Mucosa of rectum (tissue), 2 donors: ENCODE measurements at regions not wholly inside any gene's neighbourhood (a gene's known extent, or its start where the extent isn't known, plus 50 kb on each side); places are given as distances from the start of the nearest gene placed in this dataset.
A peak's percentile ranks its signal among the peaks of the same experiment; 100 is the strongest.

ENCODE experiments used
- H3K27ac ChIP-seq, 2 donors: one replicate each; pipeline ENCODE4 v1.7.0; 2013; ENCODE audit warnings: inconsistent platforms in 2 of 2, low read depth in 2 of 2, low read length in 2 of 2
- H3K27me3 ChIP-seq, 2 donors: one replicate each; pipeline ENCODE4 v1.7.0; 2013; ENCODE audit warnings: low read length in 2 of 2; ENCODE audit not compliant: control insufficient read depth in 2 of 2, insufficient read depth in 2 of 2
- H3K36me3 ChIP-seq, 2 donors: one replicate each; pipeline ENCODE4 v1.7.0; 2013; ENCODE audit warnings: low read length in 2 of 2; ENCODE audit not compliant: control insufficient read depth in 2 of 2, insufficient read depth in 2 of 2
- H3K4me1 ChIP-seq, 2 donors: one replicate each; pipeline ENCODE4 v1.7.0; 2013; ENCODE audit warnings: low read length in 2 of 2, mild to moderate bottlenecking in 1 of 2; ENCODE audit not compliant: control insufficient read depth in 2 of 2, insufficient read depth in 2 of 2
- H3K4me3 ChIP-seq, 2 donors: one replicate each; pipeline ENCODE4 v1.7.0; 2013; ENCODE audit warnings: low read length in 2 of 2
- H3K9ac ChIP-seq, 2 donors: one replicate each; pipeline ENCODE4 v1.7.0; 2013; ENCODE audit warnings: low read length in 2 of 2, low read depth in 1 of 2, mild to moderate bottlenecking in 1 of 2
- H3K9me3 ChIP-seq, 2 donors: one replicate each; pipeline ENCODE4 v1.7.0; 2013; ENCODE audit warnings: low read length in 2 of 2; ENCODE audit not compliant: control insufficient read depth in 2 of 2
- donor health status: healthy.
- donor health status: Normal muscosa, but diverticular disease.

DNA sequence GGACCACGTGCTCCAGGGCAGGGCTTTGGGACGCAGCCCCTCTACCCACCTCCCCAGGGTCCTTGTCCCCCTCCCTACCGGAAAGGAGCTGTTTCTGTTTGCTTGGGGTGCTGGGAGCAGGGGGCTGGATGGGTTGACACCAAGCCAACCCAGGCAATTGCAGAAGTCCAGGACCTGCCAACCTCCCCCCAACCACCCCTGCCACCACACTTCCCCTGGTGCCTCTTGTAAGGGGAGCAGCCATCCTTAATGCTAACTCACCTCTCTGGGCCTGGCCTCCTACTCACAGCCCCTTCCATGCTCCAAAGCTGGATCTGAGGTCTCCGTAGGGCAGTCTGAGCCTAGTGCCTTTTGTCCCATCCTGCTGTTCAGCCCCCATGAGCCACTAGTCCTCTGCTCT lies 631.9 kb downstream of the BCOR start:
- Histone ChIP-seq H3K27me3 (peaks cover 3 to 4% of the 10 kb centered on the region in 2 donors), H3K9ac (no peak overlapping the region), H3K9me3 (no peaks in the 10 kb centered on the region), H3K4me3 (no peak overlapping the region), H3K36me3 (no peaks in the 10 kb centered on the region), H3K27ac (no peak overlapping the region), H3K4me1 (no peaks in the 10 kb centered on the region)

GRCh38 chrX:39469126-39469525 lies 628.6 kb downstream of the BCOR start:
- Histone ChIP-seq H3K27me3 (peaks cover 0 to 2% of the 10 kb centered on the region in 2 donors), H3K36me3 (no peaks in the 10 kb centered on the region), H3K9ac (no peak overlapping the region), H3K27ac (no peak overlapping the region), H3K9me3 (no peaks in the 10 kb centered on the region), H3K4me3 (no peak overlapping the region), H3K4me1 (no peaks in the 10 kb centered on the region)

- Histone ChIP-seq H3K9ac (no peak overlapping the region), H3K36me3 (no peaks in the 10 kb centered on the region), H3K4me1 (no peaks in the 10 kb centered on the region), H3K27me3 (peaks cover 0 to 2% of the 10 kb centered on the region in 2 donors), H3K9me3 (no peaks in the 10 kb centered on the region), H3K4me3 (no peak overlapping the region), H3K27ac (peak overlapping the region; percentile 26 to 35)
These were observed 627.0 kb downstream of the BCOR start for GRCh38 chrX:39470588-39471407.

DNA sequence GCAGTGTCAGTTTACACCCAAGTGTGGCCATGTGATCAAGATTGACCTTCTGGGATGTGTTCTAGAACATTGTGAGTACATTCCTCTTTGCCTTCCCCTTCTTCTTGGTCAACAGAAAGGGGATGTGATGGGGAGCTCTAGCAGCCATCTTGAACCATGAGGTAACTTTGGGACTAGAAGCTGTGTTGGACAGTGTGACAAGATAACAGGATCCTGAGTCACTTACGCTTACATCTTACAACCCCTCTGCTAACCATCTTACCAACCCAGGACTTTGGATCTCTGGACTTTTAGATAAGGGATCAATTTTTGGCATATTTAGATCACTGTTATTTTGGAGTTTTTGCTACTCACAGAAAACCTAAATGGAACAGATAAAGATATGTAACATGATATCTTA lies 625.6 kb downstream of the BCOR start:
- no peaks in the 10 kb centered on the region for H3K9me3 ChIP-seq
- H3K27me3 ChIP-seq: no peaks in the 10 kb centered on the region

DNA sequence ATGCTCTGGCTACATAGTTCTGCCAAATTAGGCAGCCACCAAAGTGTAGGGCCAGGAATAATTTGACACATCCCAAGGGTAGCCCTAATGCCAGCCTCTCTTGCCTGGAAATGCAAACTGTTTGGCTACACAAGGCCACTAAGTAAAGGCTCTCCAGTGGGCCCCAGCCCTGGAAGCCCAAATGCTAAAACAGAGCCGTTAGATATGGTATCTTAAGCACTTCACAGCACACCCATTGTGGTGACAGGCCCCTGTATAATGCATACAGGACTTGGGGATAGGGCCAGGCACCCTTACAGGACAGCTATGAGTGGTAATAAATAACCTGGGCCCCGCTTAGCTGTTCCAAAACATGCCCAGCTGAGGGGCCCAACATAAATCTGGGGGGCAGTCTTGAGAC lies 623.9 kb downstream of the BCOR start:
- Histone ChIP-seq H3K9me3 (no peaks in the 10 kb centered on the region), H3K27me3 (no peaks in the 10 kb centered on the region), H3K36me3 (no peaks in the 10 kb centered on the region), H3K27ac (no peak overlapping the region), H3K4me3 (no peak overlapping the region), H3K4me1 (no peaks in the 10 kb centered on the region), H3K9ac (no peak overlapping the region)

More for the DNA sequence above, 625.6 kb downstream of the BCOR start:
- Histone ChIP-seq H3K27ac (no peak overlapping the region), H3K36me3 (no peaks in the 10 kb centered on the region), H3K4me1 (no peaks in the 10 kb centered on the region), H3K4me3 (no peak overlapping the region), H3K9ac (no peak overlapping the region)

- no peak overlapping the region for H3K4me3 ChIP-seq
- no peak overlapping the region for H3K27ac ChIP-seq
- no peak overlapping the region for H3K9ac ChIP-seq
- H3K27me3 ChIP-seq: peaks cover 0 to 3% of the 10 kb centered on the region in 2 donors
- H3K36me3 ChIP-seq: no peaks in the 10 kb centered on the region
- no peaks in the 10 kb centered on the region for H3K9me3 ChIP-seq
- H3K4me1 ChIP-seq: no peaks in the 10 kb centered on the region
These were observed 622.4 kb downstream of the BCOR start for GRCh38 chrX:39475372-39475771.

- no peaks in the 10 kb centered on the region for H3K4me1 ChIP-seq
- H3K9ac ChIP-seq: no peak overlapping the region
- H3K27ac ChIP-seq: peak overlapping the region in 1 of 2 donors; percentile 52
- no peaks in the 10 kb centered on the region for H3K36me3 ChIP-seq
- no peaks in the 10 kb centered on the region for H3K9me3 ChIP-seq
- peaks cover 0 to 3% of the 10 kb centered on the region in 2 donors for H3K27me3 ChIP-seq
- H3K4me3 ChIP-seq: no peak overlapping the region
These were observed 621.1 kb downstream of the BCOR start for GRCh38 chrX:39476604-39477021.

DNA sequence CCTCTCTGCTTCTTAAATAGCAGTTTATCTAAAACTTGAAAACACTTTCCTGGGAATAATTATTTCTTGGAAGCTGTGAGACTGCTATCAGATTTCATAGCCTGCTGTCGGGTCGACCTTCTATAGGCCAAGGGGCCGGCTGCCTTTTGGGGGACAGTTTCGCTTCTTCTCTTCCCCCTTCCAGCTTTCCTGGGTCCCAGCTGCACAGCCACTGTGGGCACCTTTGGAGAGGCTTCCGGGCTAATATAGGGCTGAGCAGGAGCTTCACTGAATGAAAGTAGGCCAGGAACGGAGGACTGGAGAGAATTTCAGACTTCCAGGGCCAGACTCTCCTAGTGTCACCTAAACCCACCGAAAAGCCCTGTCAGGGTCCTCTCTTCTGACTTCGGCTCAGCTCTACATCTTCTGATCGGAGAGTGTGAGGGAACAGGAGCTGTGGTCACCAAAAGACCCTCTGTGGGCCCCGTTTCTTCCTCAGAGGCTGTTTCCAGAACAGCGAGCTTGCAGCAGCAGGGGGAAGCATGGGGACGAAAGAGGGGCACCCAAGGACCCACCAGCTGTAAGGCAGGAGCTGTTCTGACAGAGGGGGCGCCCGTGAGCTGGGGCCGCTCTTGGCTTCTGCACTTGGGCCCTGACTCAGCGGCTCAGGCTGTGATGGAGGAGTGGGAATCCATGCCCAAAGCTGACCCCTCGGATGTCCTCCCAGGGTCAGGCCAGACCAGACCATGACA lies 620.6 kb downstream of the BCOR start:
- peak overlapping the region in 1 of 2 donors; percentile 52 for H3K27ac ChIP-seq
- H3K36me3 ChIP-seq: no peaks in the 10 kb centered on the region
- H3K9ac ChIP-seq: no peak overlapping the region
- no peaks in the 10 kb centered on the region for H3K9me3 ChIP-seq
- H3K4me1 ChIP-seq: no peaks in the 10 kb centered on the region
- H3K27me3 ChIP-seq: peaks cover 0 to 3% of the 10 kb centered on the region in 2 donors
- H3K4me3 ChIP-seq: no peak overlapping the region

DNA sequence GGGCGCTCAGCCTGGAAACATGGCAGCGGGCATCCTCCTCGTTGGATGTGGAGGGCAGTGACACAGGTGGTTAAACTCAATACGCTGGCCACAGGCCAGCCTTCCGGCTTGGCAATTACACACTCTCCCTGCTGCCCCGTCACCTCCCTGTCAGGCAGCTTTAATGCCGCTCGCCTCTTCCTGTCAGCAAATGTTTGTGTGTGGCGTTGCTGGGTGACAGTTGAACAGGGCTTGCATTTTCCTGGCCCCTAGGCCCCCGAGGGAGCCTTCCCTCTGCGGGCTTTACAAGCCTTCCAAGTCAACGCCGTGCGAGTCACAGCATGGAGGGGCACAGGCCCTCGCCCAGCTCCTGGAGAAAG lies 620.0 kb downstream of the BCOR start:
- Histone ChIP-seq H3K27me3 (peaks cover 0 to 3% of the 10 kb centered on the region in 2 donors), H3K9me3 (no peaks in the 10 kb centered on the region), H3K36me3 (no peaks in the 10 kb centered on the region), H3K4me3 (no peak overlapping the region), H3K9ac (no peak overlapping the region), H3K4me1 (no peaks in the 10 kb centered on the region), H3K27ac (peak overlapping the region in 1 of 2 donors; percentile 52)

DNA sequence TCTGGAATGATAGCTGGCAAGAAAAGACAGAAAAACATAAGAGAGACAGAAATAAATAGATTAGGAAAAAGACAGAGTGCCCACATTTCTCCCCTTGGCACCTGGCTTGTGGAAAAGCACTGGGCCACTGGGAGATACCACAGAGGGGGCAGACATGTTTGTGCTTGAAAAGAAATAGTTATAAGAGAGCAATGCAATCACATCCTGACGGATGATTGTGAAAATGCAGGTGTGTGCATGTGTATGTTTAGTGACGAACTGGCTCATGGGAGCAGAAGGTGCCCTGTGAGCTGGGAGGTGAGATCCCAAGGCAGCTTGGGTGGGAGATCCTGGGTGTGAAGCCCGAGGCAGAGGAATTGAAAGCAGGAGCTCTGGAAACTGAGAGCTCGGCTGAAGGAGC lies 617.9 kb downstream of the BCOR start:
- H3K4me1 ChIP-seq: no peaks in the 10 kb centered on the region
- no peak overlapping the region for H3K9ac ChIP-seq
- no peak overlapping the region for H3K4me3 ChIP-seq
- no peak overlapping the region for H3K27ac ChIP-seq
- peaks cover 0 to 3% of the 10 kb centered on the region in 2 donors for H3K27me3 ChIP-seq
- H3K36me3 ChIP-seq: no peaks in the 10 kb centered on the region
- H3K9me3 ChIP-seq: peaks cover 0 to 2% of the 10 kb centered on the region in 2 donors
